ENCODE measurements at regions not wholly inside any gene's neighbourhood (a gene's known extent, or its start where the extent isn't known, plus 50 kb on each side); places are given as distances from the start of the nearest gene placed in this dataset.

- DNase-seq (ENCODE audit: low read depth), result no peak
Observed at GRCh38 chr9:118751848-118752223, 617.4 kb downstream of the BRINP1 start.

GRCh38 chr9:118761016-118761790, 608.0 kb downstream of the BRINP1 start:
- DNase-seq (ENCODE audit: low read depth), result no peak

DNA sequence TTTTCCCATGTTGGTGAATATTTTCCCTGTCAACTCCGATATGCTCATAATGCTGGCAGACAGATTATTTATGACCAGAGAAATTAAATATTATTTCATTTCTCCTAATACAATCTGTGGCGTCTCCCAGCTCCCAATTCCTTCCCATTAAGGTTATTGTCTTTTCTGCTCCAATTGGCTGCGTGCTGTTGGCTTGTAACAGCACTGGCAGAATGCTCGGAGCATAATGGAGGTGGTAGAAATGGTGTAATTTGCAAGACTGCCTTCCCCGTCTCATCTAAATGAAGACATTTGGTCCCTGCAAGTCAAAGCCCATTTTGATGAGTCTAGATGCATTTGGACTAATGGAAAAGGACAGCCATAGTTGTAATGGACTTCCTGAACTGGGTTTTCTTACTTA, 601.7 kb downstream of the BRINP1 start:
- DNase-seq (ENCODE audit: low read depth), result no peak

GRCh38 chr9:118782790-118783463, 586.3 kb downstream of the BRINP1 start:
- no peak for DNase-seq (ENCODE audit: low read depth)

DNA sequence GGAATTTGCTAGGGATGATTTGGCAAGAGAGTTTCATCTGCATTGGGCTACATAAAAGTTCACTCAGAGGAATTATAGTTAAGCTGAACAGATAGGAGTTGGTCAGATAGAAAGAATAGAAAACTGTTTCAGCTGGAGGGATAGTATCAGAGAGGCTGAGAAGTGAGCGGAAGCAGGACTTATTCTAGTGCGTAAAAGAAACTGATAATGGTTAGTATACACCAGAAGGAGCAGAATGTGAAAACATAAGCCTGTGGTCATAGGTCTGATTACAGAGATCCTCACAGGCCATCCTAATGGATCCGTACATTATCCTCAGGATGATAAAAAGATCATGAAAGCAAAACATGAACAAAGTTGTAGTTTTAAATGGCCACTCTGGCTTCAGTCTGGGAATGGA, 585.2 kb downstream of the BRINP1 start:
- DNase-seq (ENCODE audit: low read depth), result no peak

DNA sequence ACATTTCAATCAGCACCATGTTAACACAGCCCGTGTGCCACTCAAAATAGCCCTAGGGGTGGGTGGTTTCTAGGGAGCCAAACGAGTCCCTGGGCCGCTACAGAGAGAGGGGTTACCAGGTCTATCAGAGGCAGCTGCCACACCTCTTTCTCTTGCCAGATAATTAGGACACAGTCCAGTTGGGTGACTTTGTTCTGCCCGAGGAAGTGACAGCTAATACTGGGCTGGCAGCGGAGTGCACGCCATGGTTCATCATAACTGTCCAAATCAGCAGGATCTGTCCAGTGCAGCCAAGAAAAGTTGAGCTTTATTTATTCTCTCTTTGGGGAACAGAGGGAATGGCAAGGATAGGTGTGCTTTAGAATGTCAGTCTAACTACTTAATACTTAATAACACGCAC, 583.8 kb downstream of the BRINP1 start:
- DNase-seq (ENCODE audit: low read depth), result no peak

DNA sequence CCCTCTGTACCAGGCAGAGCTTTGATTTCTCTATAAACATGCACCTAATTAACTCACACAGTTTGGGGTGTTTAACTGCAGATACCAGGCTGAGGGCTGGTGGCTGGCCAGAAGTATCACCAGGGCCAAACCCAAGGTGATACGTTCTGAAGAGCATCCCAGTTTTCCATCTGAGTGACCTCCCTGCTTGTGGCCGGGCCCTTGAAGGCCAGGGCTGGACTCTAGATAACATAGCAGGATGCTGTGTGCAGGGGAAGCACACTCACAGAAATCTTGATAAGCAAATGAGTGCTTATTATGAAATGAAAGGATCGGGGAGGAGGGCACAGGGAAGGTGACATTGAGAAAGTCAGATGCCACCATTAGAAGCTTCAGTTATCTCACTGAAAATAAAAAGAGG, 582.4 kb downstream of the BRINP1 start:
- no peak for DNase-seq (ENCODE audit: low read depth)

DNA sequence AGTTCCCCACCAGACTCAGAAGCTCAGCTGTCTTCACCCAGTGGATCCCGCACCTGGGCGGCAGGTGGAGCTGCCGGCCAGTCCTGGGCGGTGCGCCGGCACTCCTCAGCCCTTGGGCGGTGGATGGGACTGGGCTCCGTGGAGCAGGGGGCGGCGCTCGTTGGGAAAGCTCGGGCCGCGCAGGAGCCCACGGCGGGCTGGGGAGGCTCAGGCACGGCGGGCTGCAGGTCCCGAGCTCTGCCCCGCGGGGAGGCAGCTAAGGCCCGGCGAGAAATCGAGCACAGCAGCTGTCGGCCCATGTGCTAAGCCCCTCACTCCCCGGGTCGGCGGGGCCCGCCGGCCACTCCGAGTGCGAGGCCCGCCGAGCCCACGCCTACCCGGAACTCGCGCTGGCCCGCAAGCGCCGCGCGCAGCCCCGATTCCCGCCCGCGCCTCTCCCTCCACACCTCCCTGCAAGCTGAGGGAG, 560.0 kb downstream of the BRINP1 start:
- DNase-seq (ENCODE audit: low read depth), result no peak

DNA sequence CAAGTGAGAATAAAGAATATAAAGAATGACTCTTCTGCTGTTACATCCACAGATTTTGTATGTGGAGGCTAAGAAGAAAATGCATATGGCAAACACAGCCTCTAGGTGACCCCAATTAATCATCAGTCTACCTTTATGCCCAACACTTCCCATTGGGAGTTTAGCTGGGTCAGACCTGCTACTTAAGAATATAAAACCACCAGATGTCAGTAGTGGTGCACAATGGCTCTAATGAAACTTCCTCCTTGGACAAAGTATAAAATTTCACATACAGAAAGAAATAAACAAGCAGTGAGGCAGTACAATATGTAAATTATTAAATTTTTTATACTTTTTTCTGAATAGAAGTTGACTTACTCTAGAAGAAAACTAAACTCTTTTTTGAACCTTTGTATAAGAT, 539.9 kb downstream of the BRINP1 start:
- DNase-seq (ENCODE audit: low read depth), result no peak

- no peak for DNase-seq (ENCODE audit: low read depth)
Observed at GRCh38 chr9:118832371-118832770, 536.9 kb downstream of the BRINP1 start.

DNA sequence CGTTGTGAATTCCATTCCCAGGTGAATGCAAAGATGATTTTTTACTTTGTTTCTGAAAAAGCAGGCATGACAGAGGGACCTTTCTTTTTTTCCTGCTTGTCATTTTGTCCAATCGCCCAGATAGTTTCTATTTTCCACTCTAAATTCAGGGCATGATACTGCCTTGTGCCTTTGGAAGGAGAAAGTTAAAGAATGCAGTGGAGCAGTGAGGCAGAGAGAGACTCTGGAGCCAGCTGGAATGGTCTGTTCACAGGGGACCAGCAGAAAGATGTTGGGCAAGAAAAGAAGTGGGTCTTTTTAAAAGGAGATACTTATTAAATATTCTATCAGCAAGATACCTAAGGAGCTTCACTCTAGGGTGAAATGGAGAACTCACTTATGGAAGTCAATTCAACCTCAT, 532.3 kb downstream of the BRINP1 start:
- DNase-seq (ENCODE audit: low read depth), result no peak

GRCh38 chr9:118871531-118871930, 497.7 kb downstream of the BRINP1 start:
- no peak for DNase-seq (ENCODE audit: low read depth)

GRCh38 chr9:118882684-118883083, 486.6 kb downstream of the BRINP1 start:
- no peak for DNase-seq (ENCODE audit: low read depth)

DNA sequence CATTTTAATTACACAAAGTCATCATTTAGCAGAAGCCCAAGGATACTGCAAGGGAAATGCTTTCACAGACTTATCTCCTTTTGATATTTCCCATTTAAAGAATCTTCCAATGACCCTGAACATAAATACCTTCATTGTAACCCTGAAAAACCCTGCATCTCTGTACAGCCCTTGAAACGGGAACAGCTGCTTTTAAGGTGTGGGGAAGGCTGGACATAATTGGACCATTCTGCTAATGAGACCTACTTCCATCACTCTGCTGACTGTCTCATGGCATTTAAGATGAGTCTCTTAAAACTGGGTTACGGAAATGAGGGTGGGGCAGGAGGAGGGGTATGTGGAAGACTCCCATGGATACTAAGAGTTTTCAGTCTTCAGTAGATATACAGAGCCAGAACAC, 485.8 kb downstream of the BRINP1 start:
- no peak for DNase-seq (ENCODE audit: low read depth)

GRCh38 chr9:118891213-118891612, 478.0 kb downstream of the BRINP1 start:
- no peak for DNase-seq (ENCODE audit: low read depth)

DNA sequence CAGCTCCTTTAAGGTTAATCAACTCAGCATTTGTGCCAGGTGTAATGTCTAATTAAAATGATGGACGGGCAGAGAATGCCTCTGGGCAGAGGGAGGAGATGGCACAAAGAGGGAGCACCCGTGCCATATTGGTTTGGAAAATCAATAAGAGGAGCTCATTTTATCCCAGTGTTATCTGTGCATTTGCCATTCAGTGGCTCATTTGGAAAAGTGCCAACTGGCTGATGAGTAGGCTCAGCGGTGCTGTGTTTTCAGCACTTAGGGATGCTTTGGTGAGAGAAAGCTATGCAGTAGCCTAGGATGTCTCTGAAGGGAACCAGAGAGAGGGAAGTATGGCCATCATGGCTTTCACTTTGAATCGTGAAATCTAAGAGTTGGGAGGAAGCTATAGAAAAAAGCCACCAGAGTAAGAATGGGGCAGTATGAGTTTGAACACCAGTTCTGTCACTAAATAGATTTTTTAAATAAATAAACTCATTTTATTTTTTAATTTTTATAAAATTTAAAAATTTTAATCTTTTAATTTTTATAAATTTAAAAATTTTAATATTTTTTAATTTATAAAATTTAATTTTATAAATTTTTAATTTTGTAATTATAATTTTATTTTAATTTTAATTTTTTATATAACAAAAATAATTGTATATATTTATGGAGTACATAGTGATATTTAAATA, 472.8 kb downstream of the BRINP1 start:
- no peak for DNase-seq (ENCODE audit: low read depth)

DNA sequence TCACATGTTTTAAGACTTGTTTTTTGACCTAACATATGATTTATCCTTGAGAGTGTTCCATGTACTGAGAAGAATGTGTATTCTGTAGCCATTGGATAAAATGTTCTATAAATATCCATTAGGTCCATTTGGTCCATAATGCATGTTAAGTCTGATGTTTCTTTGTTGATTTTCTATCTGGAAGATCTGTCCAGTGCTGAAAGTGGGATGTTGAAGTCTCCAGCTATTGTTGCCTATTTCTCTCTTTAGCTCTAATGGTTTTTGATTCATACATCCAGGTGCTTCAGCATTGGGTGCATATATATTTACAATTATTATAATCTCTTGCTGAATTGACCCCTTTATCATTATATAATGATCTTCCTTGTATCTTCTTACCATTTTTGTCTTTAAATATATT, 451.1 kb downstream of the BRINP1 start:
- no peak for DNase-seq (ENCODE audit: low read depth)

GRCh38 chr9:118928722-118929121, 440.5 kb downstream of the BRINP1 start:
- DNase-seq (ENCODE audit: low read depth), result no peak

GRCh38 chr9:118929287-118929686, 439.9 kb downstream of the BRINP1 start:
- DNase-seq (ENCODE audit: low read depth), result no peak

- DNase-seq (ENCODE audit: low read depth), result no peak
Observed at GRCh38 chr9:118931941-118932340, 437.3 kb downstream of the BRINP1 start.

DNA sequence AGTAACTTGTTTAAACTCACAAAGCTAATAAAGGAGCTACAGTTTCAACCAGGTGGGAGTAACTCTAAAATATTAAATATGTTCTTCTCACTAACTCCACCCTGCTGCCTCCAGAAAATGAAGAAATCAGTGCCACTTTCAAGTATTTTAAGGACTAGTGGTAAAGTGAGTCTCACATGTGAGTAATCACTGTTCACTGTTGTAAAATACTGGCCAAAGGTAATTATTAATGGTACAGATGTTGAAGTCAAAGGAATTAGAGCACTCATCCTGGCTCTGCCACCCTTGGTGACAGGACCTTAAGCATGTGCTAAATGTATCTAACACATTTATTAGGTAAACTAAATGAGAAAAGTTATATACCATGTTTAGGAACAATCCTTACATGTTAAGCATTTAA, 430.7 kb downstream of the BRINP1 start:
- DNase-seq (ENCODE audit: low read depth), result no peak

GRCh38 chr9:118940473-118940872, 428.8 kb downstream of the BRINP1 start:
- DNase-seq (ENCODE audit: low read depth), result no peak

DNA sequence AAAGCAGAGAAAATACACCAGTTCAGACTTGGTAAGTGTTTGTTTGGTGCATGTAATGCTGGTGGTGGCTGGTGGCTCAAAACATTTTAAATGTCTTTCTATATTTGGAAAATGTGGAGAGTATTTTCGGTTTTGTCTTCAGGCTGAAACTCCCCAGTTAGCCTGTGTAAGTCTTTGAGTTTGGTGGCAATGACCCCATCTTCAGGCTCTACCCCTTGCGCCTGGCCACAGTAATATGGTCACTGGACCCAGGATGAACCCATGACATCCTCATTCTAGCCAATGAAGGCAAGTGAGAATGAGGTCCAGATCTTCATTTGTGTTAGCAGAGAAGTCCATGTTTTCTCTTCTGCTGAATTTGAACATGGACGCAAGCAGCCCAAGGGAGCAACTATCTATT, 422.6 kb downstream of the BRINP1 start:
- DNase-seq (ENCODE audit: low read depth), result no peak

All from stimulated activated CD8-positive, alpha-beta memory T cell treated with anti-CD3 and anti-CD28 coated beads, Interleukin-4, amount 100 ng/mL, for 24 hours (primary cell).